ENCODE measurements at regions not wholly inside any gene's neighbourhood (a gene's known extent, or its start where the extent isn't known, plus 50 kb on each side); places are given as distances from the start of the nearest gene placed in this dataset.

- ChIA-PET POLR2A (no interaction called here), CTCF (interaction anchor here (0.7 kb wide), 1 partner anchor 12 kb away, joined by 3 read pairs; no protein-coding TSS in a partner anchor)
- intact Hi-C loops (cut with micrococcal nuclease), result no loop called here
- H3K36me3 Mint-ChIP-seq (ENCODE audit: low read depth), result no peaks in the 10 kb centered on the region
- H3K9me3 Mint-ChIP-seq, result peaks cover under 1% of the 10 kb centered on the region
- ATAC-seq, result no peak
- H3K27me3 Mint-ChIP-seq, result no peaks in the 10 kb centered on the region
- no peak overlapping the region for H3K4me3 Mint-ChIP-seq
- no peaks in the 10 kb centered on the region for H3K4me1 Mint-ChIP-seq (ENCODE audit: low read depth)
- H3K27ac Mint-ChIP-seq, result no peak overlapping the region
- DNase-seq, result no peak
- no peak for TF ChIP-seq CTCF (IDR thresholded peaks at IDR 0.05)
Measured at GRCh38 chr5:92969781-92970237, 611.2 kb downstream of the NR2F1-AS1 start.

- ATAC-seq, result no peak
- no peaks in the 10 kb centered on the region for H3K4me1 Mint-ChIP-seq (ENCODE audit: low read depth)
- intact Hi-C loops (cut with micrococcal nuclease), result no loop called here
- H3K36me3 Mint-ChIP-seq (ENCODE audit: low read depth), result no peaks in the 10 kb centered on the region
- H3K4me3 Mint-ChIP-seq, result no peak overlapping the region
- TF ChIP-seq CTCF (IDR thresholded peaks at IDR 0.05), result no peak
- no peak overlapping the region for H3K27ac Mint-ChIP-seq
- no peaks in the 10 kb centered on the region for H3K27me3 Mint-ChIP-seq
- ChIA-PET POLR2A (no interaction called here), CTCF (interaction anchor here (0.7 kb wide), 1 partner anchor 12 kb away, joined by 3 read pairs; no protein-coding TSS in a partner anchor)
- H3K9me3 Mint-ChIP-seq, result no peaks in the 10 kb centered on the region
- no peak for DNase-seq
Measured at GRCh38 chr5:92969191-92969780, 611.7 kb downstream of the NR2F1-AS1 start.

GRCh38 chr5:92963800-92964199, 617.2 kb downstream of the NR2F1-AS1 start:
- H3K36me3 Mint-ChIP-seq (ENCODE audit: low read depth), result no peaks in the 10 kb centered on the region
- H3K4me3 Mint-ChIP-seq, result no peak overlapping the region
- TF ChIP-seq CTCF (IDR thresholded peaks at IDR 0.05), result no peak
- ATAC-seq (no peak), DNase-seq (no peak)
- intact Hi-C loops (cut with micrococcal nuclease), result no loop called here
- POLR2A ChIA-PET, result no interaction called here
- CTCF ChIA-PET, result no interaction called here
- H3K27ac Mint-ChIP-seq, result no peak overlapping the region
- H3K9me3 Mint-ChIP-seq, result no peaks in the 10 kb centered on the region
- no peaks in the 10 kb centered on the region for H3K27me3 Mint-ChIP-seq
- no peaks in the 10 kb centered on the region for H3K4me1 Mint-ChIP-seq (ENCODE audit: low read depth)

- intact Hi-C loops (cut with micrococcal nuclease), result no loop called here
- Mint-ChIP-seq H3K9me3 (no peaks in the 10 kb centered on the region), H3K36me3 (ENCODE audit: low read depth) (no peaks in the 10 kb centered on the region), H3K4me3 (no peak overlapping the region), H3K27me3 (no peaks in the 10 kb centered on the region), H3K4me1 (ENCODE audit: low read depth) (no peaks in the 10 kb centered on the region), H3K27ac (no peak overlapping the region)
- ATAC-seq (no peak), DNase-seq (no peak)
- POLR2A ChIA-PET, result no interaction called here
- CTCF ChIA-PET, result no interaction called here
- TF ChIP-seq CTCF (IDR thresholded peaks at IDR 0.05), result no peak
Measured at GRCh38 chr5:92962752-92963151, 618.3 kb downstream of the NR2F1-AS1 start.

GRCh38 chr5:92956886-92957285, 624.1 kb downstream of the NR2F1-AS1 start:
- peaks cover 9% of the 10 kb centered on the region for H3K9me3 Mint-ChIP-seq
- POLR2A ChIA-PET, result no interaction called here
- H3K27ac Mint-ChIP-seq, result no peak overlapping the region
- DNase-seq, result no peak
- ATAC-seq, result no peak
- H3K4me3 Mint-ChIP-seq, result no peak overlapping the region
- intact Hi-C loops (cut with micrococcal nuclease), result no loop called here
- H3K4me1 Mint-ChIP-seq (ENCODE audit: low read depth), result no peaks in the 10 kb centered on the region
- no peaks in the 10 kb centered on the region for H3K27me3 Mint-ChIP-seq
- no peaks in the 10 kb centered on the region for H3K36me3 Mint-ChIP-seq (ENCODE audit: low read depth)
- CTCF ChIA-PET, result no interaction called here
- no peak for TF ChIP-seq CTCF (IDR thresholded peaks at IDR 0.05)

Data from activated CD8-positive, alpha-beta T cell treated with anti-CD3 and anti-CD28 coated beads for 36 hours (primary cell).